Esophagus squamous epithelium (tissue), 4 donors: ENCODE measurements at regions not wholly inside any gene's neighbourhood (a gene's known extent, or its start where the extent isn't known, plus 50 kb on each side); places are given as distances from the start of the nearest gene placed in this dataset.

Experiments used
- CTCF ChIP-seq, 6 experiments: fragments of 450-650 bp in 4 of 6; fragments of 200-600 bp in 2 of 6; sonication (generic) in 2 of 6; IDR thresholded peaks; one replicate each; pipeline ENCODE4 v1.5.1; 2016 to 2019; ENCODE audit warnings: antibody characterized with exemption in 6 of 6, mild to moderate bottlenecking in 4 of 6, moderate library complexity in 4 of 6
- POLR2A ChIP-seq, 4 donors: fragments of 450-650 bp; IDR thresholded peaks; one replicate each; pipeline ENCODE4 v1.6.1; 2017; ENCODE audit warnings: antibody characterized with exemption in 4 of 4, mild to moderate bottlenecking in 4 of 4, moderate library complexity in 3 of 4

- no peak for TF ChIP-seq CTCF (IDR thresholded peaks at IDR 0.05)
- no peak for TF ChIP-seq POLR2A (IDR thresholded peaks at IDR 0.05)
Measured at GRCh38 chr13:54484166-54484565, 1455.6 kb downstream of the OLFM4 start.
